Coronary artery (tissue), 2 donors: ENCODE measurements at regions not wholly inside any gene's neighbourhood (a gene's known extent, or its start where the extent isn't known, plus 50 kb on each side); places are given as distances from the start of the nearest gene placed in this dataset.

Source experiments
- DNase-seq: peaks from one replicate; pipeline ENCODE4 v3.0.0-alpha.2; 2017; ENCODE audit warnings: low spot score
- H3K27ac ChIP-seq, 2 donors: fragments of 200-600 bp; sonication (generic); one replicate each; pipeline ENCODE4 v1.5.1; 2016 to 2019
- H3K4me3 ChIP-seq: fragments of 200-600 bp; sonication (generic); 2 replicates; pipeline ENCODE4 v1.5.1; 2016; ENCODE audit warnings: mild to moderate bottlenecking, moderate library complexity
- TF ChIP-seq, protein P1 (sequence below): fragments of 200-600 bp; sonication (generic); IDR thresholded peaks from one replicate; pipeline ENCODE4 v1.5.1; 2019; ENCODE audit warnings: antibody characterized with exemption

GRCh38 chr1:22245100-22245650, 102.3 kb upstream of the WNT4 start:
- Histone ChIP-seq H3K27ac (no peak overlapping the region), H3K4me3 (no peak overlapping the region)
- TF ChIP-seq, protein P1, sequence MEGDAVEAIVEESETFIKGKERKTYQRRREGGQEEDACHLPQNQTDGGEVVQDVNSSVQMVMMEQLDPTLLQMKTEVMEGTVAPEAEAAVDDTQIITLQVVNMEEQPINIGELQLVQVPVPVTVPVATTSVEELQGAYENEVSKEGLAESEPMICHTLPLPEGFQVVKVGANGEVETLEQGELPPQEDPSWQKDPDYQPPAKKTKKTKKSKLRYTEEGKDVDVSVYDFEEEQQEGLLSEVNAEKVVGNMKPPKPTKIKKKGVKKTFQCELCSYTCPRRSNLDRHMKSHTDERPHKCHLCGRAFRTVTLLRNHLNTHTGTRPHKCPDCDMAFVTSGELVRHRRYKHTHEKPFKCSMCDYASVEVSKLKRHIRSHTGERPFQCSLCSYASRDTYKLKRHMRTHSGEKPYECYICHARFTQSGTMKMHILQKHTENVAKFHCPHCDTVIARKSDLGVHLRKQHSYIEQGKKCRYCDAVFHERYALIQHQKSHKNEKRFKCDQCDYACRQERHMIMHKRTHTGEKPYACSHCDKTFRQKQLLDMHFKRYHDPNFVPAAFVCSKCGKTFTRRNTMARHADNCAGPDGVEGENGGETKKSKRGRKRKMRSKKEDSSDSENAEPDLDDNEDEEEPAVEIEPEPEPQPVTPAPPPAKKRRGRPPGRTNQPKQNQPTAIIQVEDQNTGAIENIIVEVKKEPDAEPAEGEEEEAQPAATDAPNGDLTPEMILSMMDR: no peak
- no peak for DNase-seq

DNA sequence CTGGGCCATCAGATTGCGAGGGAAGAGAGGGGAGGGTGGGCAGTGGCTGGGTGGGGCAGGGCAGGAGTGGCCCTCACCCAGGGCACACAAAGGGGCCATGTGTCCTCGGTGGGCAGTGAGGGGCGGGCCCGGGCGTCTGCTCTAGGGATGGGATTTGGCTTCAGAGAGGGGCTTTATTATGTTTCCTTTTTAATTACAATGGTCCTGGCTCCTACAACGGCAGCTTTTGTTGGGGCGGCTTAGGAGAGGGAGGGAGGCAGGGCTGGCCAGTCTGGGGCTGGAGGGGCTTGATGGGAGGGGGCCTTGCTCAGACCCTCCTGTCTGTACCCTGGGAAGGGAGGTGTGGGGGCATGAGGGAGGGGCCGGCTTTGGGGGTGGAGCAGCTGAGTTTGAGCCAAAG, 102.8 kb upstream of the WNT4 start:
- H3K27ac ChIP-seq: no peak overlapping the region
- H3K4me3 ChIP-seq: no peak overlapping the region
- TF ChIP-seq, protein P1: no peak
- DNase-seq: no peak

- no peak overlapping the region for H3K27ac ChIP-seq
- DNase-seq: no peak
- TF ChIP-seq, protein P1: no peak
These were observed 104.0 kb upstream of the WNT4 start for GRCh38 chr1:22246755-22247480.

DNA sequence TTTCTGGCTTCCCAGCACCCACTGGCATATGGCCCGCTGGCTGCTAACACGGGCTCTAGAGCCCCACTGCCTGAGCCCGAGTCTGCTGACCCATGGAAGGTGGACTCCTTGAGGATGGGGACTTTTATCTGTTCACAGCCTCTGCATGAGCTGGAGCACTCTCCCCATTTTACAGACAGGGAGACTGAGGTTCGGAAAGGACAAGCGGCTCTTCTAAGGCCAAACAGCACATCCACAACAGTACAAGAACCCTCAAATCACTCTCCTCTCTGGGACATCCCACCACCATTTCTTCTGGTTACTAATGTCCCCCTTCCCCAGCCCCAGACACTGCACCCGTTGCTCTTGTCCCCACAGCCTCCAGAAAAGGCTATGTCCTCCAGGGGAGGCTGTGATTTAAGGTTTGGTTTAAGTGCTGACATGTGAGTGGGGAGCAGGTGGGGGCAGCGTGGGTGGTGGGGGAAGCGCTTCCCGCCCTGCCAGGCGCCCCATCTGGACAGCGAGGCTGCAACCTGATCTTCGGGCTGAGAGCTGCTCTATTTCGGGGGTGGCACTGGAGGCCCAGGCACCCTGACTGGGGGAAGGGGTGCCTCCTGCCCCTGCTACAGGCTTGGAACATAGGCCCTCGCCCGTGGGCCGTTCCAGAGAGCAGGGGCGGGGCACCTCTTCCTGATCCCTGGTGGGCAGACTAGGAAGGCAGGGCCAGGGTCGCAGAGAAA, 104.8 kb upstream of the WNT4 start:
- Histone ChIP-seq H3K27ac (no peak overlapping the region), H3K4me3 (no peak overlapping the region)
- DNase-seq: no peak
- TF ChIP-seq, protein P1: no peak

More at GRCh38 chr1:22246755-22247480, 104.0 kb upstream of the WNT4 start:
- no peak overlapping the region for H3K4me3 ChIP-seq

DNA sequence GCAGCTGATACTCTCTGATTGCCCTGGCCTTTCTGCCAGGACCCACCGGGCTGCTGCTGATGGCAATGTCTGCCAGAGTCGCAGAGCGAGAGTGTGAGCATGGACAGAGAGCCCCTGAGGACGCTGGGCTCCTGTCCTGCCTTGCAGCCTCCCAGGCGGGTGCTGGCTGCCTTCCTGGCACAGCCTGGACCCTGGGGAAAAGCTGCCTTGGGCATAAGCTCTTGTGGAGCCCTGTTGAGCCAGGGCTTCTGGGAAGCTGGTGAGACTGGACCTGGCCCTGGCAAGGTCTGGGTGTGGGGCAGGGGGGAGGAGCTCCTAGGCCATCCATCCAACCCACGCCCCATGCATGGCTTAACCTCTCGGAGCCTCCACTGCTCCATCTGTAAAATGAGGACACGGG, 105.8 kb upstream of the WNT4 start:
- DNase-seq: no peak
- Histone ChIP-seq H3K4me3 (no peak overlapping the region), H3K27ac (no peak overlapping the region)
- TF ChIP-seq, protein P1: no peak

DNA sequence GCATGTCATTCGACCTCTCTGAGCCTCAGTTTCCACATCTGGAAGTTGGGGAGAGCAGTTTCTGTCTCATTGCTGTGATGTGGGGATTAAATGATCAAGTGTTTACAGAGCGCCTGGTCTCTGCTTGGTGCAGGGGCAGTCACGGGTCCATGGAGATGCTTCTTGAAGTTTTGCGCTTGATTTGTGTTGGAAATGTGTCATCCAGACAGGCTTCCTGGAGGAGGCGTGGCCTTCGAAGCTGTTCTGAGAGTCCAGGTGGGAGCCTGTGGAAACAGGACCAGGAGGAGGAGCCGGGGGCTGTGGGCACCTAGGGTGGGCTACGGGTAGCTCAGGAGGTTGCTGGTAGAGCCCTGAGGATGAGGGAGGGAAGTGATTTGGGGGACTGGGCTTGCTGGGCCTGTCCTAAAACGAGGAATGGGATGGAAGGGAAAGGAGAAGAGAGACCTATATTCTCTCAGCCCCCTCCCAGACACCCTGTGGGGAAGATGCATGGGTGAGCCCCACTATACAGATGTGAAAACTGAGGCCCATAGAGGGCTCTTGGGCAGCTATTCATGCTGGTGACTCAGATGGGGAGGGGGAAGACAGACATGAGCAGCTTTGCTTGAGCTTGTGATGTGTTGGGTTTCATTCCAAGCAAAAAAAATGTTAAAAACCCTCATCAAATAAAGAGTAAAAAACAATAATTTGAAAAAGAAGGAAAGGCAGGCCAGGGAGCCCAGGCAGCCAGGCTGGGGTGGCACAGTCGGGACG, 107.2 kb upstream of the WNT4 start:
- TF ChIP-seq, protein P1: no peak
- Histone ChIP-seq H3K4me3 (no peak overlapping the region), H3K27ac (no peak overlapping the region)
- no peak for DNase-seq
